ENCODE measurements at regions not wholly inside any gene's neighbourhood (a gene's known extent, or its start where the extent isn't known, plus 50 kb on each side); places are given as distances from the start of the nearest gene placed in this dataset.

DNA sequence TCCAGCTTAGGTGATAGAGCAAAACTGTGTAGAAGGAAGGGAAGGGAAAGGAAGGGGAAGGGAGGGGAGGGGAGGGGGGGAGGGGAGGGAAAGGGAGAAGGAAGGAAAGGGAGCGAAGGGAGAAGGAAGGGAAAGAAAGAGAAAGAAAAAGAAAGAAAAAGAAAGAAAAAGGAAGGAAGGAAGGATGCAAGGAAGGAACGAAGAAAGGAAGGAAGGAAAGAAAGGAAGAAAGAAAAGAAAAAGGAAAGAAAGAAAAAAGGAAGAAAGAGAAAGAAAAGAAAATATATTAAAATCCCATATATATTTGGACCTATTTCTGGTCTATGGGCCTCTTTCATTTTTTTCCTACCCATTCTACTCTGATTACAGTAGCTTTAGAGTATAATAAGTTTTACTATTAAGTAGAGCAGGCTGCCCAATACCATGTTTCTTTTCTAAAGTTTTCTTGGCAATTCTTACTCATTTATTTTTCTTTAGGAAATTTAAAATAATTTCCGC, 229.1 kb downstream of the AUH start:
- no peak for DNase-seq (ENCODE audit: low read depth)

DNA sequence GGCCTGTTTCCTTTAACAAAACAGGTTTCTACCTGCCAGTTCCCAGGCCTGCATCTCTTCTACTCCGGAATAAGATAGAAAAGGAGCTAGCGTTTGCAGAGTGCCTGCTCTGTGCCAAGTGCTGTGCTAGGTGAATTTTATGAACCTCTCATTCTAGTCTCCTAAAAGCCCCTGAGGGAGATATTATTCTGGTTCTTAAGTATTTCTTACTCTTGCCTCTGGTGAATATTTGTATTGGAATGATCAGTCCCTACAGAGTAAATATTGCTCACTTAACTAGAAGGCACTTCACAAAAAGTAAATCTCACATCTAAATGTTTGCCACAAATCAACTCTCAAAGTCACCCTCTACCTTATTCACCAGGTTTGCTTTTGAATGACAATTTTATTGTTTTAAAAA, 227.1 kb downstream of the AUH start:
- no peak for DNase-seq (ENCODE audit: low read depth)

DNA sequence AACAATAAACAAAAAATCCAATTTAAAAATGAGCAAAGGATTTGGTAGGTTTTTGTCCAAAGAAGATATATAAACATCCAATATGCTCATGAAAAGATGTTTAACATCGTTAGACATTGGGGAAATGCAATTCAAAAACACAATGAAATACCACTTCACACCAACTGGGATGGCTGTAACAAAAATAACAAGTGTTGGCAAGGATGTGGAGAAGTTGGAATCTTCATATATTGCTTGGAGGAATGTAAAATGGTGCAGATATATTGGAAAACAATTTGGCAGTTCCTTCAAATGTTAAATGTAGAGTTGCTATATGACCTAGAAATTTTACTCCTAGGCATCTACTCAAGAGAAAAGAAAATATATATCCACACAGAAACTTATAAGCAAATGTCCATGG, 224.3 kb downstream of the AUH start:
- DNase-seq (ENCODE audit: low read depth): no peak

DNA sequence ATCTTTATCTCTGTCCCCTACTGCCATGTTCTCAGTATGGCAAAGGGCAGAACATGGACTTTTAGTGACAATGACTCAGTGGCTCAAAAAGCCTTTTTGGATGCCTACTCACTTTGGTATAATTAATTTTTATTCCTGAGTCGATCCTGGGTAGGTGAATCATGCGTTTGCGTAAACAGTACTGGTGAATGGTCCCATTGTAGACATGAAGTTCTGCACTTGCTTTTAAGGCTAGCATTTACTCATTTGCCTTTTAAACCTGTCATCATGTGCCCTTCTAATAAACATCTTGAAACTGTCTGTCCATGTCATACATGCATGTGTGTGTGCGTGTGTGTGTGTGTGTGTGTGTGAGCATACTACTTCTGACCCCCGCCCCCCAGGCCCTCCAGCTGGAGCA, 223.0 kb downstream of the AUH start:
- no peak for DNase-seq (ENCODE audit: low read depth)

DNA sequence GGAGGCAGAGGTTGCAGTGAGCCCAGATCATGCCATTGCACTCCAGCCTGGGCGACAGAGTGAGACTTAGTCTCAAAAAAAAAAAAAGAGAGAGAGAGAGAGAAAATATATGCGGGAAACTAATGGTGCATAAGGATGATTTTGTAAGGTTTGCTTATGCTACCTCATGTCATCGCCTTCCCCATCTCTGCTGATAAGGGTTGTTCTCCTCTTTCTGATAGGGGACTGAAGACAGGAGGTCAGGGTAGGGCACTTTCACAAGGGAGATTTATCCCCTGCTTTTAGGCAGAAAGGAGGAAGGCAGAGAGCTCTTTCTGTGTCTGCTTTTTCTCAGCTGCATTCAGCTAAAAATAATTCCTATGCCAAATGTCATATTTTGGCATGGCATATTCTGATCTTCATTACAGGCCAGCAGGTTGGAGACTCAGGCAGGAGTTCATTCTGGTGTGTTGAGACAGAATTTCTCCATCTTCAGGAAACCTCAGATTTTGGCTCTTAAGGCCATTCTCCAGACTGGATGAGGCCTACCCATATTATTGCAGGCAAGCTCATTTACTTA, 220.2 kb downstream of the AUH start:
- no peak for DNase-seq (ENCODE audit: low read depth)

DNA sequence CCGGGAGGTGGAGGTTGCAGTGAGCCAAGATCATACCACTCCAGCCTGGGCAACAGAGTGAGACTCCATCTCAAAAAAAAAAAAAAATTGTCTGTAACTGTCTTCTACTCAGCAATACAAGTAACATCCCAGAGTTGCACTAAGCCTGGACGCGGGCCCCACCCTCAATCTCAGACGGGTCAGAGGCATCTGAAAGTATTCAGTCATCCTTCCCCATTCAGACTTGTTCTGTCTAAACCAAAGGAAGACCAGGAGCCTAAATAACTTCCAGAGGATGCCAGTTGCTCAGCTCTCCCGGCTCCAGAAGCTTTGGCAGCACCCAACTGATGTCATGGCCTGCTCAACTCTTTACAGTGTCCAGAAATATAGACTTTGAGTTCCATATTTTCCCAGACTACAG, 218.6 kb downstream of the AUH start:
- no peak for DNase-seq (ENCODE audit: low read depth)

DNA sequence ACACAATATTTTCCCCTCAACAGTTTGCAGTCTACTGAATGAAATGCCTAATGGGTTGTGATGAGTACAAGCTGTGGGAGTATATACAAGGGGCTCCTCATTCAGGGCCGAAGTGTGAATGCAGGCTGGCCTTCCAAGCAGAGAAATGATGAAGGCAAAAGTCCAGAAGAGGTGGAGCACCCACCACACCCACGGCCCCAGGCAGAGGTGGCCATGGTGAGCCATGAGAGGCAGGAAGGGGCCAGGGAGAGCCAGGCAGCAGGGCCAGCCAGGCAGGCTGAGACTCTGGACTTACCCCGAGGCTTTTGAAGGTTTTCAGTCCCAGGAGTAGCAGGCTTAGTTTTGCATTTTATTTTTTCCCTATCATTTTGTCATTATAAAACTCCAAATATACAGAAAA, 218.1 kb downstream of the AUH start:
- DNase-seq (ENCODE audit: low read depth): no peak

DNA sequence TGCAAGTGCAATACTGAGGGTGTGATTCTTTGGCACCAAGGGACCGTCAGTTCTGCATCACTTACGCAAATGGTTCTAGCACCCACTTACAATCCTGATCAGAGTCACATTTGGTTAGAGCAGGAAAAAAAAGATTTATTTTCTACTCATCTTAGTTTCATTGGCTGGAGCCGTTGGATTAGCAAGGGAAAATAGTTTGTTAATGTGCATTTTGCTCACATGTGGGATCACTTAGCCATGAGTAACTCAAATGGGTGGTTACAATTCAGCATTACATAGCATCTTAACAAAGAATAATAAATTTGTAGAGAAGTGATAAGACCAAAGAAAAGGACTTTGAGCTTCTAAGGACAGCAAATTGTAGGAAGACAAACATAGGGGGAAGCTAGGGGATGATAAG, 216.9 kb downstream of the AUH start:
- no peak for DNase-seq (ENCODE audit: low read depth)

DNA sequence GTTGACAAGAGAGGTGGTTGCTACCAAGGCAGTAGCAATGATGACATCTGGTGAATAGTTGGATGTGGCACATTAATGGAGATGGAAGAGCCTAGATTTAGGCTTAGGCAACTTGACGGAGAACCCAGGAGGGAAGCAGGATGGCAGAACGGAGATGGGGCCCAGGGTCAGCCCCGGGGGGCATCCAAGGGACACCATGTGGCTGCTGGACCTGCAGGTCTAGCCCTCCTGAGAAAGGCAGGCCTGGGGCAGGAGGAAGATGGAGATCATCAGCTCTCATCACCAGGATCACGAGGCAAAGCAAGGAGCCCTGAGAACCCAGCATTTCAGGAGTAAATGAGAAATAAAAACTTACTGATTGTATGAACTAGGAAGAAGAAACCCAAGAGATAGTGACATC, 216.2 kb downstream of the AUH start:
- no peak for DNase-seq (ENCODE audit: low read depth)

DNA sequence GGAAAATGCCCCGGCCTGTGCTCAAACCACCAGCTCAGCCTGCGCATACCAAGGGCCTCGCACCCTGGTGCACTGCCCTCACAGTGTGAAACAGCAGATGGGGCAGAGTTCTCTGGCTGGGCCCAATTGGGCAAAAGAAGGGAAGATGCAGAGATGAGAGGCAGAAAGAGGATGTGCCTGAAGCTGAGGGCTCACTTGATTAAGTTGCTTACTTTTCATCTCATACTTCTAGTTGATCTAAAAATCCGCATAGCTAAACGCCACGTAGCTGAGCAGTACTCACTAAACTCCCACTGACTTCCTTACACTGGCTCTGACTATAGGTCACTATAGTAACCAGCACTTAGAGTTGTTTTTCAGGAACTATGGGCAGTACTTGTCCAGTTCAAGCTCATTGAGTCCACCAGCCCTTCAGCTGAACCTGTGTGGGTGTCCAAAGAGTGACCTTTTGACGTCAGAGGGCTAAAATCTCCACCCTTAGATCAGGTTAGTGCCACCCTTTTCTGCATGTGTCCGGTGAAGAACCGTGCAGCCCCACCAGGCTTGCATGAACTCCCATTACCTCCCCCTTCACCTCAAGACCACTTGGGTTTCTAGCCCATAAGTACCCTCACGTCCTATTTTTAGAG, 215.2 kb downstream of the AUH start:
- no peak for DNase-seq (ENCODE audit: low read depth)

DNA sequence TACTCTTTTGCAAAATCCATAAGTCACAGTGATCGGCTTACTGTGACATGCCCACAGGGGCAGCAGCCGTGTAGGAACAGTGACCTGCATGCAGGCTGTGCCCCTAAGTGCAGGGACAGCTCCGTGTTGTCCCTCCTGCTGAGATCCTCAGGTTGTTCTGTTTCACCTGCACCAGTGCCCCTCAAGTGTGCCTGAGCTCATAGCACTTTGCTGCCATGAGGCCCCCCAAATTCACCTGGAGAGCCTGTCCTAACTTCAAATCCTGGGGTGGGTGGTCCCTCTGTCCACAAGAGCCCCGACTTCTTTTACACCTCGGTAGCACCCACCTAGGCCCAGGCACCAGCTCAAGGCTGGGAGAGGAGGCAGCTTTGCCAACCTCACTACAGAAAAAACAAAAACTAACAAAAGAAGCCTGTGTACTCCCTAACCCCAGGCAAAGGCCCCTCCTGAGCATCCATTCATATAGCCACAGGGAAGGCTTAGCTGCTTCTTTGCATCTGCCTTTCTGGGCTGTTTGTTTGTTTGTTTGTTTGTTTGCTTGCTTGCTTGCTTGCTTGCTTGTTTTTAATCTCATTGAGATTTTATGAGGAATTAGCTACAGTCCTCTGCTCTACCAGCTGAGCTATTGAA, 214.5 kb downstream of the AUH start:
- no peak for DNase-seq (ENCODE audit: low read depth)

DNA sequence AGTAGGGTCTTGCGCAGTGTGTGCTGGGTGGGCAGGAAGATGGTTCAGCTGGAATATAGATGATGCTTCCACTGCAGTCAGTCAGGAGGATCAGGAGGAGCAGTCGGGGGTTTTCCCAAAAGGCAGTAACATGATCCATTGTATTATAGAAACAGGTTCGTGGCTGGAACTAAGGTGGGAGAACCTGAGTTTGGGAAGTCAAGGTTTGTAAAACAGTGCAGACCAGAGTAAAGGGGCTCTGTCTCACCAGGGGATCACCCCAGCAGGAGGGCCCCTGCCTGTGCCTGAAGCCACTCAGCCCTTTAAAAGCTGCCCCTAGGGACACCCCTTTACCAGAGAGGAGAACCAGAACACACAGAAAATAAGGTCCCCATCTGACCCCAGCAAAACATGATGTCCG, 213.4 kb downstream of the AUH start:
- no peak for DNase-seq (ENCODE audit: low read depth)

DNA sequence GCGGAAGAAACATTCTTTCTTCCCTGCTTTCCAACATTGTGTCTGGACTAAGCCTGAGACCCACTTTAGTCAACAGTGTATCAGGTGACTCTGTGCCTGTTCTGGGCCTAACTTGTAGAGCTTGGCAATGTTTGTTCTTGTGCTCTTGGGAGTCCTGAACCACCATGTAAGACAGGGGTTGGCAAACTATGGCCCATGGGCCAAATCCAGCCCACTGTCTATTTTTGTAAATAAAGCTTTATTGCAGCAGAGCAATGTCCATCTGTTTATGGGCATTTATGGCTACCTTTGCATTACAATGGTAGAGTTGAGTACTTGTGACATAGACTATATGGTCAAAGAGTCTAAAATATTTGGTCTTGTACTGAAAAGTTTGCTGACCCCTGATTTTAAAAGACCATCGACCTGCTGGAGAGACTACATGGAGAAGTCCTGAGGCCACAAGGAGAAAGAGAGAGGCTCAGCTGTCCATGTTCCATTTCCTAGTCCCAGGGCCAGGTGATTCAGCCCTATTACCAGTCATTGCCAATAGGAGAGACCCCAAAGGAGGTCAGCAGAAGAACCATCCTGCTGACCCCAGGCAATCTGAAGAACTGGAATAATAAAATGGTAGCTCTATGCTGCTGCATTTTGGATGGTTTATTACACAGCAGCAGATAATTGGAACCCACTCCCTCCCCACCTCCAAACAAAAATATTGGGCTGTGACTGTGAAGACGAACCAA, 211.3 kb downstream of the AUH start:
- DNase-seq (ENCODE audit: low read depth): no peak

DNA sequence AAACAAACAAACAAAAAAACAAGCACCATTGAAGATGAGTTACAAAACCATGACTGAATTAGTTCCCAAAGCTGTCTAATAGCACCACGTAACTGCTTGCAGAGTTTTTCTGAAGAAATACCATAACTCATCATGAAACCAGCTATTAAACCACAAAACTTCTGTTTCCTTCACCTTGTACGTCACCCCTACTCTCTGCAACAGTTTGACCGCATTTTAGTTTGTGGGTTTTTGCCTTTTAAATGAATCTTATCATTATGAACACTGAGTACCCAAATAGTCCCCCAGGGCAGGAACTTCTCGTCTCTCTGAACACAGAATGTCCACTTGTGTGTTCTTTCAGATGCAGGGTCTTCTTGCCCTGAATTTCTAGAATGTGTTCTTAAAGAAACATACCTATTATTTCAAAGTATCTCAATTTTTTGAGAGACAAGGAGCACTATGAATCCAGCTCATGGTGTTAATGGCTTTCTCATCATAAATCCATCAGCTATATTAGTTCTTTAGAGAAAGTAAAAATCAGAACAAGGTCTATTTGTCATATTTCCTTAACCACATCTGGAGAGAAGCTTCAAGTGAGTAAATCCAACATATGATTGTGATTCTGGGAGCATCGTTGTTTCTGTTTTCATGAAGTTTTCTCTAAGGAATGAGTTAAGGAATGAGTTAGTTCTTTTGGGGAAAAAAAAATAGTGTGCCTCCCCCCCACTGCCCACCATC, 210.6 kb downstream of the AUH start:
- no peak for DNase-seq (ENCODE audit: low read depth)

DNA sequence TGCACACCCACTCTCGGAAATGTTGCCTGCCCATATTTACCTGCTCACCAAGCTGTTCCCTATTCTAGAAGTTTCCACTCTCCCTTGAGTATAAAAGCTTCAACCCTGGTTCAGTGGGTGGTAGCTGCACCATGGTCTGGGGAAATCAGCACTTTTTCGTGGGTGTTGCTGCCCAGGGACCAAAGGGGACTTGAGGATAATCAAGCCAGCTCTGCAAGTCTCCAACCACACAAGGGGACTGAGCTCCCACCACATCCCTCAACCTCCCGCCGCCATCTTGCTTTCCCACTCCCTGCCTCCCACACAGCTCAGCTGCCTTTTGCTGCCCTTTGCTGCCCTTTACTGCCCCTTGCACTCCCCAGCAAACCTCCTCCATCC, 210.0 kb downstream of the AUH start:
- DNase-seq (ENCODE audit: low read depth): no peak

DNA sequence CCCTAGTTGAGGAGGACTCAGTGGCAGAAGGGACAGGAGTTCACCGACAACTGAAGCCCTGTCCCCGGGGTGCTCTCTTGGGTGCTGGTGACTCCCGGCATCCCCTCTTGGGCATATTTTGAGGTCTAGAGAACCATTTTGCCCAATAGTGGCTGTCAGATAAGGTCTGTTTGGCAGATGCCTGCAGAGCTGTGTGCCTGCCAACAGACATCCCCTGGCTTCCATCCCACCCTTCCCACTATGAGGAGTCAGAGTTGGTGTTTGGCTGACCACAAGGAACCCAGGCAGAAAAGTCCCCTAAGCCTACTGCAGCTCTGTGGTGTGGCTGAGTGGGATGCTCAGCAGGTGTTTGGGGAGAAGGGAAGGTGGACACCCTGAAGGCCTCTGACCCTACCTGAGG, 207.0 kb downstream of the AUH start:
- no peak for DNase-seq (ENCODE audit: low read depth)

DNA sequence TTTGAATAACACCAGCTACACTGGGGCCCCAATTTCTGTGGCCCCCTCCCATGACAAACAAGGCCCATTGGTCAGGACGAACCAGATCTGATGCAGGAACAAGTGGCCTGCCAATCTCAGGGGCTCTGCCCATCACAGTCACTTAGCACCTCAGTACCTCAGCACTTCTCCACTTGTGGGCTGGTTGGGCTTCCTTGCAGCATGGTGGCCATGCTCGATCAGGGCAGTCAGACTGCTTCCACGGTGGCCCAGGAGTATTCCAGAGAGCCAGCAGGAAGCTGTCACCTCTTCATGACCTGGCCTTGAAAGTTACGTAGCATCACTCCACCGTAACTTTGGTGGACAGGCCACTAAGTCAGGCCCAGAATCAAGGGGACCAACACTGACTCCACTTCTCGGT, 206.5 kb downstream of the AUH start:
- no peak for DNase-seq (ENCODE audit: low read depth)

DNA sequence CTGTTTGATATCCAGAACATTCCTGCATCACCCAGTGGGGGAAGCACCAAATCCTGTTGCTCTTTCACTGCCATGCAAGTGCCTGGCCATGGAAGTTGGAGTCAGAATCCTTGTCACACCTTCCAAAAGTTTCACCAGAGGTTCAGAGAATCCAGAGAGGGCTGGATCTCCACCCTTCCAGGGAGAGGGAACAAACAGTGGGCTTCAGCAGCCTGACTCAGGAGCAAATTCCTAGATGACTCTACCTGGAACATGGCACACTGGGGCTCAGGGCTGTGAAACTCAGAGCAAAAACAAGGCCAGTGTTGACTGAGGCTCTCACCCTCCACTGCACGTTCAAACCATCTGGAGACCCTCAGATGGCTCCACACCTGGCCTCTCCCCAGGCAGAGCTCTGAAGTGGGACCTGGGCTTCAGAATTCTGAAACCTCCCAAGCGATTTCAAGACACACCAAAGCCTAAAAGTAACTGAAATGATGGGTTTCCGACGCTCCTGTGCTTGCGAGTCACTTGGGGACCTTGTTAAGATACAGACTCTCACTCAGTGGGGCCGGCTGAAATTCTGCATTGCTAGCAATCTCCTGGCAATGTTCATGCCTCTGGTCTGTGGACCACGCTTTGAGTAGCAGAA, 205.9 kb downstream of the AUH start:
- DNase-seq (ENCODE audit: low read depth): no peak

DNA sequence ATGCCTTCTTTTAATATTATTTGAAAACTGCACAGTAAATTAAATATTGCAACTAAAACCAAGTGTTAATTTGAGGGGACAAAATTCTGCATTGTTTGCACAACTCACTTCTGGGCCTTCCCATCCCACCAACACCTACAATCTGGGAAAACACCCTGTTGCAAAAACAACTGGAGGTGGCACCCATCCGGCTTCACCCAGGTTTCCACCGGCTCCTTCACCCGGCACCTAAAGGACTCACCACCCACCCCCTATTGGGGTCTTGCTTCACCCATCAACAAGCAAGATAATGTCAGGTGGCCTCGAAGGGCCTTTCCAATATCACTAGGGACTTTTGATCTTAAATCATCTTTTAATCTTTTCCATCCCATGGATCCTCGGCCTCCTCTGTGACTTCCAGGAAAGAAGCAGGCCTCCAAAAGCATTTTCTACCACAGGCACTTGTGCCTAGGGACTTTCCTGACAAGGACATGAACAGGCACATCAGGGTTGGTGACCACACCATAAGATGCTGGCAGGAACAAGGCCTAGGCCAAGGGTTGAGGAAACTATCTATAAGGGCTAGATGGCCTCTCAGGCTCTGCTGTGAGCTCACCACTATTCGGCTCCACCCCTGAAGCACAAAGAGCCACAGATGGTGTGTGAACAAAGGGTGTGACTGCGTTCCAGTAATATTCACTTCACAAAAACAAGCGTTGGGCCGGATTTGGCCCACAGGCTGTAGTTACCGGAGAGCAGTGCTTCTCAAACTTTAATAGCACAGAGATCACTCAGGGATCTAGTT, 205.1 kb downstream of the AUH start:
- DNase-seq (ENCODE audit: low read depth): no peak

DNA sequence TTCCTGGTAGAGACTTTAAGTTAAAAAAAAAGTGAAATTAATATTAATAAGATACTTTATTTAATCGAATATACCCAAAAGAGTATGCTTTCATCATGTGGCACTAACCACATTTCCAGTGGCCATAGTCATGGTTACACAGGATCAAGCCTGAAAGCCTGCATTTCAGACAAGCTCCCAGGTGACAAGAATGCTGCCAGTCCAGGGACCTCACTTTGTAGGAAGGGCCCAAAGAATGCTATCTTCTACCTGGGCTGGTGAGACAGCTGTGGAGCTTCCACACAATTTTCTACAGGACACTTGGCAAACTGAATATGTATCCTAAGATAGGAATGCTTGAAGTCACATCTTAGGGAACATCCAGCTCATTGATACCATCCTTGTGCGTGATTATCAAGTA, 203.8 kb downstream of the AUH start:
- DNase-seq (ENCODE audit: low read depth): no peak

DNA sequence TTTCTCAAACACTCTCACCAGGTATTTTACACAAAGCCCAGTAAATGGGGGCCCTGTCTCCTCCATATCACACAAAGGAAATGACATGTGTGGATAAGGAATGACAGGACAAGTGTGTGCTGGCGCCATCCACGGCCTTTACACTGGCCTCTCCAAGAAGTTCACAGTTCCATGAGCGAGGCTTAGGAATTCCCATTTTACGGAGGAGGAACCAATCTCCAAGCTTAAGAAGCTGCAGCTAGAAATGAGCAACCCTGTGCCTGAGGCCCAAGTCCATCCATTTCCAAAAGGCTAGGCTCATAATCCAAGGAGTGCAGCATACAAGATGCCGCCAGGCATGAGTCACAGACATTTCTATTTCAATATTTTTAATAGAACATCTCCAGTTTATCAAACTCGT, 203.4 kb downstream of the AUH start:
- DNase-seq (ENCODE audit: low read depth): no peak
